B cell (primary cell): ENCODE measurements at regions not wholly inside any gene's neighbourhood (a gene's known extent, or its start where the extent isn't known, plus 50 kb on each side); places are given as distances from the start of the nearest gene placed in this dataset.

Source experiments
- ATAC-seq: fragments of 200-7000 bp; cut with Tn5 transposase; one replicate; pipeline ENCODE4 v1.10.0; 2021; ENCODE audit warnings: low read depth, mild to moderate bottlenecking, moderate number of reproducible peaks, moderate library complexity
- CTCF ChIA-PET: fragments of 350-600 bp; sonication (Branson Sonifier 250); formaldehyde crosslinking; loops from one replicate; lab custom pipeline; 2021; ENCODE audit warnings: antibody characterized with exemption, inconsistent platforms; lab: Charles Lee
- POLR2A ChIA-PET: fragments of 350-600 bp; sonication (Branson Sonifier 250); formaldehyde crosslinking; loops from one replicate; lab custom pipeline; 2021; ENCODE audit warnings: antibody characterized with exemption; lab: Charles Lee
- DNase-seq: peaks from one replicate; pipeline ENCODE4 v3.0.0; 2013
- H2AFZ ChIP-seq: 2 replicates; pipeline ENCODE4 v1.6.1; 2012; ENCODE audit warnings: mild to moderate bottlenecking, low read depth, low read length; ENCODE audit not compliant: insufficient read depth, poor library complexity, severe bottlenecking
- H3K27ac ChIP-seq, 2 donors: 1 replicate in 1 of 2; 2 replicates in 1 of 2; pipeline ENCODE4 v1.5.1; 2012 to 2013; ENCODE audit warnings: low read length in 2 of 2, mild to moderate bottlenecking in 2 of 2, moderate library complexity in 1 of 2
- H3K27me3 ChIP-seq, 4 experiments: fragments of 200-600 bp in 1 of 4; sonication (generic) in 1 of 4; replicated peaks in 1 of 4; 1 replicate in 2 of 4; 2 replicates in 2 of 4; pipeline versions ENCODE4 v1.6.1 to v1.7.0; 2013 to 2016; ENCODE audit warnings: low read length in 3 of 4, mild to moderate bottlenecking in 2 of 4, mixed read lengths in 1 of 4, moderate library complexity in 1 of 4; ENCODE audit not compliant: insufficient read depth in 4 of 4, control insufficient read depth in 3 of 4; ENCODE audit errors: control extremely low read depth in 1 of 4
- H3K36me3 ChIP-seq, 2 experiments: replicated peaks in 1 of 2; 1 replicate in 1 of 2; 2 replicates in 1 of 2; pipeline versions ENCODE4 v1.6.1 to v1.7.1; 2013; ENCODE audit warnings: low read length in 1 of 2; ENCODE audit not compliant: insufficient read depth in 2 of 2, control insufficient read depth in 1 of 2; ENCODE audit errors: control extremely low read depth in 1 of 2, extremely low read depth in 1 of 2
- H3K4me1 ChIP-seq, 2 donors: fragments of 200-600 bp in 1 of 2; sonication (generic) in 1 of 2; 1 replicate in 1 of 2; 2 replicates in 1 of 2; pipeline versions ENCODE4 v1.5.1 to v1.6.1; 2013 to 2017; ENCODE audit warnings: low read length in 2 of 2; ENCODE audit not compliant: control insufficient read depth in 2 of 2, insufficient read depth in 2 of 2
- H3K4me2 ChIP-seq: replicated peaks from 2 replicates; pipeline ENCODE3; 2012; ENCODE audit warnings: mild to moderate bottlenecking, low read depth, low read length; ENCODE audit not compliant: poor library complexity, severe bottlenecking
- H3K4me3 ChIP-seq, 5 experiments: fragments of 200-600 bp in 1 of 5; sonication (generic) in 1 of 5; 1 replicate in 3 of 5; 2 replicates in 2 of 5; pipeline versions ENCODE4 v1.5.1 to v1.7.0; 2011 to 2016; ENCODE audit warnings: low read length in 4 of 5, mild to moderate bottlenecking in 4 of 5, low read depth in 2 of 5, control low read depth in 1 of 5, moderate library complexity in 1 of 5; ENCODE audit not compliant: insufficient read depth in 1 of 5; ENCODE audit errors: control extremely low read depth in 1 of 5, extremely low read depth in 1 of 5
- H3K79me2 ChIP-seq: fragments of 200-600 bp; sonication (generic); one replicate; pipeline ENCODE4 v1.6.0; 2016; ENCODE audit warnings: low read length; ENCODE audit not compliant: control insufficient read depth, insufficient read depth
- H3K9ac ChIP-seq: fragments of 200-600 bp; sonication (generic); 2 replicates; pipeline ENCODE4 v1.6.1; 2017; ENCODE audit warnings: mild to moderate bottlenecking, low read length, moderate library complexity
- H3K9me3 ChIP-seq, 3 donors: one replicate each; pipeline versions ENCODE4 v1.6.1 to v1.7.1; 2013; ENCODE audit warnings: low read length in 2 of 3; ENCODE audit not compliant: control insufficient read depth in 2 of 3, insufficient read depth in 1 of 3; ENCODE audit errors: control extremely low read depth in 1 of 3
- H4K20me1 ChIP-seq: 2 replicates; pipeline ENCODE4 v1.6.0; 2012; ENCODE audit warnings: mild to moderate bottlenecking, low read length; ENCODE audit not compliant: insufficient read depth, control insufficient read depth, poor library complexity, severe bottlenecking
- H3K27ac Mint-ChIP-seq: one replicate; pipeline ENCODE4 v1.8.0; 2021; ENCODE audit warnings: mixed read lengths
- H3K27me3 Mint-ChIP-seq: one replicate; pipeline ENCODE4 v1.8.0; 2021; ENCODE audit warnings: mixed read lengths
- H3K4me1 Mint-ChIP-seq: one replicate; pipeline ENCODE4 v1.8.0; 2021; ENCODE audit warnings: mixed read lengths
- H3K4me3 Mint-ChIP-seq: one replicate; pipeline ENCODE4 v1.8.0; 2021; ENCODE audit warnings: mixed read lengths
- H3K9me3 Mint-ChIP-seq: one replicate; pipeline ENCODE4 v1.8.0; 2022; ENCODE audit warnings: mixed read lengths; ENCODE audit not compliant: insufficient read depth
- EZH2 ChIP-seq: IDR thresholded peaks from 2 replicates; pipeline ENCODE4 v1.6.1; 2012; ENCODE audit warnings: borderline replicate concordance, low read depth, mild to moderate bottlenecking, moderate library complexity, low read length; ENCODE audit not compliant: insufficient read depth, poor library complexity, severe bottlenecking
- WGBS: methylation state at CpG from one replicate; pipeline ENCODE4 v1.1.5; 2013; ENCODE audit warnings: missing lambda C conversion rate; ENCODE audit not compliant: insufficient coverage; 5-methylcytosine and 5-hydroxymethylcytosine counted together
- intact Hi-C: fragments of 100-400 bp; cut with micrococcal nuclease; formaldehyde crosslinking; loops from one replicate; pipeline ENCODE4 v1.10.0; 2022
- TF ChIP-seq, protein P1 (sequence below): fragments of 200-600 bp; IDR thresholded peaks from one replicate; pipeline ENCODE4 v1.8.0; 2022; ENCODE audit warnings: antibody characterized with exemption, mild to moderate bottlenecking

DNA sequence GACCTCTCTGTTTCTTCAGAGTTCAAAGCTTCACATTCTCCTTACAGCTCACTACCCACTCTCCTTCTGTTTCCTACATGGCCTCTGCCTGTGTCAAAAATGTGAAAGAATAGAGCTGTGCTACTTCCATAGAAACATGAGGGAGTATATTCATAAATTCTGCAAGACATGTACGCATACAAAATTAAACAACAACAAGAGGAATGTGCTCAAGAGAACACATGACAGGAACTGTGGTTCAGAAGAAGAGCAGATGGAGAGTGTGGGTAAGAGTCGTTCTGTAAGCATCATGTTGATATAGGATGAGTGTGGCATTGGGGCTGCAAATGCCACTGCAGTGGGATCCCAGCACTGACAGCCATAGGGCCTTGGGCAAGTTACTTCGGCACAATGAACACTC, 266.6 kb upstream of the SASH1 start:
- POLR2A ChIA-PET: no interaction called here
- Histone ChIP-seq H3K27me3 (no peaks in the 10 kb centered on the region), H3K4me1 (no peaks in the 10 kb centered on the region), H2AFZ (no peak overlapping the region), H3K4me3 (no peak overlapping the region), H4K20me1 (no peaks in the 10 kb centered on the region), H3K27ac (no peak overlapping the region), H3K36me3 (no peaks in the 10 kb centered on the region), H3K79me2 (no peaks in the 10 kb centered on the region), H3K9me3 (peaks cover 0 to 3% (median 0%) of the 10 kb centered on the region in 3 donors), H3K4me2 (no peak overlapping the region), H3K9ac (no peak overlapping the region)
- WGBS: 65% methylated on average over 1 of the region's 3 CpGs
- Mint-ChIP-seq H3K4me1 (no peaks in the 10 kb centered on the region), H3K9me3 (peaks cover 5% of the 10 kb centered on the region), H3K27me3 (peaks cover 12% of the 10 kb centered on the region), H3K27ac (no peak overlapping the region), H3K4me3 (no peak overlapping the region)
- no peak for ATAC-seq
- TF ChIP-seq EZH2: no peak
- TF ChIP-seq, protein P1, sequence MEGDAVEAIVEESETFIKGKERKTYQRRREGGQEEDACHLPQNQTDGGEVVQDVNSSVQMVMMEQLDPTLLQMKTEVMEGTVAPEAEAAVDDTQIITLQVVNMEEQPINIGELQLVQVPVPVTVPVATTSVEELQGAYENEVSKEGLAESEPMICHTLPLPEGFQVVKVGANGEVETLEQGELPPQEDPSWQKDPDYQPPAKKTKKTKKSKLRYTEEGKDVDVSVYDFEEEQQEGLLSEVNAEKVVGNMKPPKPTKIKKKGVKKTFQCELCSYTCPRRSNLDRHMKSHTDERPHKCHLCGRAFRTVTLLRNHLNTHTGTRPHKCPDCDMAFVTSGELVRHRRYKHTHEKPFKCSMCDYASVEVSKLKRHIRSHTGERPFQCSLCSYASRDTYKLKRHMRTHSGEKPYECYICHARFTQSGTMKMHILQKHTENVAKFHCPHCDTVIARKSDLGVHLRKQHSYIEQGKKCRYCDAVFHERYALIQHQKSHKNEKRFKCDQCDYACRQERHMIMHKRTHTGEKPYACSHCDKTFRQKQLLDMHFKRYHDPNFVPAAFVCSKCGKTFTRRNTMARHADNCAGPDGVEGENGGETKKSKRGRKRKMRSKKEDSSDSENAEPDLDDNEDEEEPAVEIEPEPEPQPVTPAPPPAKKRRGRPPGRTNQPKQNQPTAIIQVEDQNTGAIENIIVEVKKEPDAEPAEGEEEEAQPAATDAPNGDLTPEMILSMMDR: no peak
- CTCF ChIA-PET: no interaction called here
- no peak for DNase-seq
- intact Hi-C loops: no loop called here

DNA sequence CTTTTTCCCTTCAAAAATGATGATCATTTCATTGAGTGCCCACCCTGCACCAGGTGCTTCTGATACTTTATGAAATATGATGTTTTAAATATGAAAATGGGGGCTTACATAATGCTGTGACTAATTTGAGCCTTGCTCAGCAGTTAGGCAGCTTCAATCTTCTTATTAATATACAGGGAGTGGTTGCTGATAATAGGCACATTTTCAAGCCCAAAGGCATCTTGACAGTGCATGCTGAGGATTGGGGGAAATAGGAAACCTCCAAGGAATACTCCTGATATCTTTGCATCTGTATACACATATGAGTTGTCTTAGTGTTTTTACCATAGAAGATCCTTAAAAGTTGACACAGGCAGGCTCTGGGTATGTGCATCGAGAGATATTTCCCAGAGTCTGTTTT, 262.3 kb upstream of the SASH1 start:
- no peaks in the 10 kb centered on the region for H4K20me1 ChIP-seq
- H3K4me3 ChIP-seq: no peak overlapping the region
- H2AFZ ChIP-seq: no peak overlapping the region
- H3K79me2 ChIP-seq: no peaks in the 10 kb centered on the region
- no peaks in the 10 kb centered on the region for H3K4me1 Mint-ChIP-seq
- H3K4me2 ChIP-seq: no peak overlapping the region
- peaks cover 12% of the 10 kb centered on the region for H3K27me3 Mint-ChIP-seq
- ChIA-PET CTCF (no interaction called here), POLR2A (no interaction called here)
- H3K27ac ChIP-seq: no peak overlapping the region
- ATAC-seq (no peak), DNase-seq (no peak)
- no peak overlapping the region for H3K9ac ChIP-seq
- no peaks in the 10 kb centered on the region for H3K36me3 ChIP-seq
- intact Hi-C loops: no loop called here
- no peaks in the 10 kb centered on the region for H3K9me3 ChIP-seq
- H3K27ac Mint-ChIP-seq: no peak overlapping the region
- peaks cover 2% of the 10 kb centered on the region for H3K9me3 Mint-ChIP-seq
- WGBS: no CpG with 5 or more reads among the region's 1 CpG
- H3K4me1 ChIP-seq: no peaks in the 10 kb centered on the region
- H3K4me3 Mint-ChIP-seq: no peak overlapping the region
- no peaks in the 10 kb centered on the region for H3K27me3 ChIP-seq
- TF ChIP-seq EZH2: no peak
- TF ChIP-seq, protein P1: no peak
